ENCODE measurements at regions not wholly inside any gene's neighbourhood (a gene's known extent, or its start where the extent isn't known, plus 50 kb on each side); places are given as distances from the start of the nearest gene placed in this dataset.
"Not testable (repeated sequence)": the region's sequence is repeated elsewhere in the genome, so short reads cannot be mapped to it uniquely, and the experiment has no call there.

GRCh38 chr7:48992816-48993215, 68.5 kb downstream of the CDC14C start:
- DNase-seq, result no peak

- peak in 1 of 5 experiments; percentile 39 for DNase-seq
Measured at GRCh38 chr7:49001610-49002033, 77.3 kb downstream of the CDC14C start.

- DNase-seq, result no peak
Measured at GRCh38 chr7:49010717-49011116, 86.4 kb downstream of the CDC14C start.

- no peak for DNase-seq
Measured at GRCh38 chr7:49014870-49015269, 90.5 kb downstream of the CDC14C start.

GRCh38 chr7:49020145-49020544, 95.8 kb downstream of the CDC14C start:
- no peak for DNase-seq

GRCh38 chr7:49022448-49022847, 98.1 kb downstream of the CDC14C start:
- DNase-seq, result no peak

- DNase-seq, result no peak
Measured at GRCh38 chr7:49023345-49024328, 99.3 kb downstream of the CDC14C start.

GRCh38 chr7:49030221-49030620, 105.9 kb downstream of the CDC14C start:
- DNase-seq, result no peak

GRCh38 chr7:49033140-49033539, 108.8 kb downstream of the CDC14C start:
- not testable (repeated sequence) for DNase-seq

- DNase-seq, result no peak
Measured at GRCh38 chr7:49037346-49038210, 113.2 kb downstream of the CDC14C start.

- DNase-seq, result no peak
Measured at GRCh38 chr7:49038821-49039358, 114.5 kb downstream of the CDC14C start.

- no peak for DNase-seq
Measured at GRCh38 chr7:49060743-49061142, 136.4 kb downstream of the CDC14C start.

- no peak for DNase-seq
Measured at GRCh38 chr7:49074538-49074937, 150.2 kb downstream of the CDC14C start.

- DNase-seq, result no peak
Measured at GRCh38 chr7:49080896-49081475, 156.6 kb downstream of the CDC14C start.

GRCh38 chr7:49088017-49088416, 163.7 kb downstream of the CDC14C start:
- no peak for DNase-seq

GRCh38 chr7:49089717-49090116, 165.4 kb downstream of the CDC14C start:
- DNase-seq, result no peak

- DNase-seq, result no peak
Measured at GRCh38 chr7:49091089-49091488, 166.7 kb downstream of the CDC14C start.

- no peak for DNase-seq
Measured at GRCh38 chr7:49091519-49091918, 167.2 kb downstream of the CDC14C start.

GRCh38 chr7:49093218-49093617, 168.9 kb downstream of the CDC14C start:
- no peak for DNase-seq

- no peak for DNase-seq
Measured at GRCh38 chr7:49094866-49095265, 170.5 kb downstream of the CDC14C start.

- no peak for DNase-seq
Measured at GRCh38 chr7:49099587-49100326, 175.4 kb downstream of the CDC14C start.

Measured in T-helper 2 cell (primary cell).